GM23338 (cell line): ENCODE measurements at regions not wholly inside any gene's neighbourhood (a gene's known extent, or its start where the extent isn't known, plus 50 kb on each side); places are given as distances from the start of the nearest gene placed in this dataset.

Experiments
- ZNF114 ChIP-seq: fragments of 250-450 bp; sonication (Bioruptor Pico); IDR thresholded peaks from 2 replicates; pipeline ENCODE4 v1.5.0; 2020; ENCODE audit warnings: mild to moderate bottlenecking, moderate library complexity
- TF ChIP-seq, protein P1 (sequence below): fragments of 250-450 bp; sonication (Bioruptor Pico); IDR thresholded peaks from 2 replicates; pipeline ENCODE4 v1.5.0; 2020; ENCODE audit warnings: mild to moderate bottlenecking, moderate library complexity
- TF ChIP-seq, protein P2 (sequence below): IDR thresholded peaks from one replicate; pipeline ENCODE4 v1.6.1; 2018; ENCODE audit warnings: antibody characterized with exemption; ENCODE audit not compliant: unreplicated experiment
- TF ChIP-seq, protein P3 (sequence below), 2 experiments: fragments of 200-600 bp in 1 of 2; sonication (generic) in 1 of 2; conservative IDR thresholded peaks; 2 replicates each; pipeline versions ENCODE4 v1.5.1 to v1.6.1; 2016 to 2017; ENCODE audit warnings: antibody characterized with exemption in 2 of 2, low read depth in 2 of 2, mild to moderate bottlenecking in 2 of 2, moderate library complexity in 1 of 2

DNA sequence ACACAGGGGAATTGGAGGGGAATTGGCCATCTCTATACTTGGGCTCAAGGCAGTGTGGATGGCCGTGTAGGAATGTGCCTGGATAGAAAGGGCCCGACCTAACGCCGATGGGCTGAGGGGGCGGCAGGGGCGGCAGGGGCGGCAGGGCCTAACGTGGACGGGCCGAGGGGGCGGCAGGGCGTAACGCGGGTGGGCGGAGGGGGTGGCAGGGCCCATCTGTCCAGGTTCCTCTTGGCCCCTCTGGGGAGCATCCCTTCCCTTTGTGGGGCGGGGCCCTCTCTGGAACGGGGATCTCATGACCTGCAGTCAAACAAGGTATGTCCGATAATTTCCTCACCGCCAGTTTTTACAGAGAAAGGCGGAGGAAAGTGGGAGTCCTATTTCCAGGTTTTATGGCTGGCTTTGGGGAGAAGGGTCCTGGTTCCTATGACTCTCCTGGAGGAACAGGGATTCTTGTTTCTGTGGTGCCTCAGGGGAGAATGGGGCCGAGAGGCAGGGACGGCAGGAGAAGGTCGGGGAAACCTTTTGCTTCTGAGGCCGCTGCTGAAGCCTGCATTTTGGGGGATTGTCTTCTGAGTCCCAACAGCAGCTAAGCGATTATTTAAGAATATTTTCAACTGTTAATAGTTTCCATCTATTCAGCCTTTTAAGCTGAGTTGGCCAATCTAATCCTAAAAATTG, 100.8 kb upstream of the FRMD1 start (continued):
- TF ChIP-seq, protein P1, sequence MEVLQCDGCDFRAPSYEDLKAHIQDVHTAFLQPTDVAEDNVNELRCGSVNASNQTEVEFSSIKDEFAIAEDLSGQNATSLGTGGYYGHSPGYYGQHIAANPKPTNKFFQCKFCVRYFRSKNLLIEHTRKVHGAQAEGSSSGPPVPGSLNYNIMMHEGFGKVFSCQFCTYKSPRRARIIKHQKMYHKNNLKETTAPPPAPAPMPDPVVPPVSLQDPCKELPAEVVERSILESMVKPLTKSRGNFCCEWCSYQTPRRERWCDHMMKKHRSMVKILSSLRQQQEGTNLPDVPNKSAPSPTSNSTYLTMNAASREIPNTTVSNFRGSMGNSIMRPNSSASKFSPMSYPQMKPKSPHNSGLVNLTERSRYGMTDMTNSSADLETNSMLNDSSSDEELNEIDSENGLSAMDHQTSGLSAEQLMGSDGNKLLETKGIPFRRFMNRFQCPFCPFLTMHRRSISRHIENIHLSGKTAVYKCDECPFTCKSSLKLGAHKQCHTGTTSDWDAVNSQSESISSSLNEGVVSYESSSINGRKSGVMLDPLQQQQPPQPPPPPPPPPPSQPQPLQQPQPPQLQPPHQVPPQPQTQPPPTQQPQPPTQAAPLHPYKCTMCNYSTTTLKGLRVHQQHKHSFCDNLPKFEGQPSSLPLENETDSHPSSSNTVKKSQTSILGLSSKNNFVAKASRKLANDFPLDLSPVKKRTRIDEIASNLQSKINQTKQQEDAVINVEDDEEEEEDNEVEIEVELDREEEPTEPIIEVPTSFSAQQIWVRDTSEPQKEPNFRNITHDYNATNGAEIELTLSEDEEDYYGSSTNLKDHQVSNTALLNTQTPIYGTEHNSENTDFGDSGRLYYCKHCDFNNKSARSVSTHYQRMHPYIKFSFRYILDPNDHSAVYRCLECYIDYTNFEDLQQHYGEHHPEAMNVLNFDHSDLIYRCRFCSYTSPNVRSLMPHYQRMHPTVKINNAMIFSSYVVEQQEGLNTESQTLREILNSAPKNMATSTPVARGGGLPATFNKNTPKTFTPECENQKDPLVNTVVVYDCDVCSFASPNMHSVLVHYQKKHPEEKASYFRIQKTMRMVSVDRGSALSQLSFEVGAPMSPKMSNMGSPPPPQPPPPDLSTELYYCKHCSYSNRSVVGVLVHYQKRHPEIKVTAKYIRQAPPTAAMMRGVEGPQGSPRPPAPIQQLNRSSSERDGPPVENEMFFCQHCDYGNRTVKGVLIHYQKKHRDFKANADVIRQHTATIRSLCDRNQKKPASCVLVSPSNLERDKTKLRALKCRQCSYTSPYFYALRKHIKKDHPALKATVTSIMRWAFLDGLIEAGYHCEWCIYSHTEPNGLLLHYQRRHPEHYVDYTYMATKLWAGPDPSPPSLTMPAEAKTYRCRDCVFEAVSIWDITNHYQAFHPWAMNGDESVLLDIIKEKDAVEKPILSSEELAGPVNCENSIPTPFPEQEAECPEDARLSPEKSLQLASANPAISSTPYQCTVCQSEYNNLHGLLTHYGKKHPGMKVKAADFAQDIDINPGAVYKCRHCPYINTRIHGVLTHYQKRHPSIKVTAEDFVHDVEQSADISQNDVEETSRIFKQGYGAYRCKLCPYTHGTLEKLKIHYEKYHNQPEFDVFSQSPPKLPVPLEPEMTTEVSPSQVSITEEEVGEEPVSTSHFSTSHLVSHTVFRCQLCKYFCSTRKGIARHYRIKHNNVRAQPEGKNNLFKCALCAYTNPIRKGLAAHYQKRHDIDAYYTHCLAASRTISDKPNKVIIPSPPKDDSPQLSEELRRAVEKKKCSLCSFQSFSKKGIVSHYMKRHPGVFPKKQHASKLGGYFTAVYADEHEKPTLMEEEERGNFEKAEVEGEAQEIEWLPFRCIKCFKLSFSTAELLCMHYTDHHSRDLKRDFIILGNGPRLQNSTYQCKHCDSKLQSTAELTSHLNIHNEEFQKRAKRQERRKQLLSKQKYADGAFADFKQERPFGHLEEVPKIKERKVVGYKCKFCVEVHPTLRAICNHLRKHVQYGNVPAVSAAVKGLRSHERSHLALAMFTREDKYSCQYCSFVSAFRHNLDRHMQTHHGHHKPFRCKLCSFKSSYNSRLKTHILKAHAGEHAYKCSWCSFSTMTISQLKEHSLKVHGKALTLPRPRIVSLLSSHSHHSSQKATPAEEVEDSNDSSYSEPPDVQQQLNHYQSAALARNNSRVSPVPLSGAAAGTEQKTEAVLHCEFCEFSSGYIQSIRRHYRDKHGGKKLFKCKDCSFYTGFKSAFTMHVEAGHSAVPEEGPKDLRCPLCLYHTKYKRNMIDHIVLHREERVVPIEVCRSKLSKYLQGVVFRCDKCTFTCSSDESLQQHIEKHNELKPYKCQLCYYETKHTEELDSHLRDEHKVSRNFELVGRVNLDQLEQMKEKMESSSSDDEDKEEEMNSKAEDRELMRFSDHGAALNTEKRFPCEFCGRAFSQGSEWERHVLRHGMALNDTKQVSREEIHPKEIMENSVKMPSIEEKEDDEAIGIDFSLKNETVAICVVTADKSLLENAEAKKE (CRISPR knock-in tag): no peak
- TF ChIP-seq ZNF114 (CRISPR knock-in tag): no peak
- TF ChIP-seq, protein P2, sequence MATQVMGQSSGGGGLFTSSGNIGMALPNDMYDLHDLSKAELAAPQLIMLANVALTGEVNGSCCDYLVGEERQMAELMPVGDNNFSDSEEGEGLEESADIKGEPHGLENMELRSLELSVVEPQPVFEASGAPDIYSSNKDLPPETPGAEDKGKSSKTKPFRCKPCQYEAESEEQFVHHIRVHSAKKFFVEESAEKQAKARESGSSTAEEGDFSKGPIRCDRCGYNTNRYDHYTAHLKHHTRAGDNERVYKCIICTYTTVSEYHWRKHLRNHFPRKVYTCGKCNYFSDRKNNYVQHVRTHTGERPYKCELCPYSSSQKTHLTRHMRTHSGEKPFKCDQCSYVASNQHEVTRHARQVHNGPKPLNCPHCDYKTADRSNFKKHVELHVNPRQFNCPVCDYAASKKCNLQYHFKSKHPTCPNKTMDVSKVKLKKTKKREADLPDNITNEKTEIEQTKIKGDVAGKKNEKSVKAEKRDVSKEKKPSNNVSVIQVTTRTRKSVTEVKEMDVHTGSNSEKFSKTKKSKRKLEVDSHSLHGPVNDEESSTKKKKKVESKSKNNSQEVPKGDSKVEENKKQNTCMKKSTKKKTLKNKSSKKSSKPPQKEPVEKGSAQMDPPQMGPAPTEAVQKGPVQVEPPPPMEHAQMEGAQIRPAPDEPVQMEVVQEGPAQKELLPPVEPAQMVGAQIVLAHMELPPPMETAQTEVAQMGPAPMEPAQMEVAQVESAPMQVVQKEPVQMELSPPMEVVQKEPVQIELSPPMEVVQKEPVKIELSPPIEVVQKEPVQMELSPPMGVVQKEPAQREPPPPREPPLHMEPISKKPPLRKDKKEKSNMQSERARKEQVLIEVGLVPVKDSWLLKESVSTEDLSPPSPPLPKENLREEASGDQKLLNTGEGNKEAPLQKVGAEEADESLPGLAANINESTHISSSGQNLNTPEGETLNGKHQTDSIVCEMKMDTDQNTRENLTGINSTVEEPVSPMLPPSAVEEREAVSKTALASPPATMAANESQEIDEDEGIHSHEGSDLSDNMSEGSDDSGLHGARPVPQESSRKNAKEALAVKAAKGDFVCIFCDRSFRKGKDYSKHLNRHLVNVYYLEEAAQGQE: no peak
- TF ChIP-seq, protein P3, sequence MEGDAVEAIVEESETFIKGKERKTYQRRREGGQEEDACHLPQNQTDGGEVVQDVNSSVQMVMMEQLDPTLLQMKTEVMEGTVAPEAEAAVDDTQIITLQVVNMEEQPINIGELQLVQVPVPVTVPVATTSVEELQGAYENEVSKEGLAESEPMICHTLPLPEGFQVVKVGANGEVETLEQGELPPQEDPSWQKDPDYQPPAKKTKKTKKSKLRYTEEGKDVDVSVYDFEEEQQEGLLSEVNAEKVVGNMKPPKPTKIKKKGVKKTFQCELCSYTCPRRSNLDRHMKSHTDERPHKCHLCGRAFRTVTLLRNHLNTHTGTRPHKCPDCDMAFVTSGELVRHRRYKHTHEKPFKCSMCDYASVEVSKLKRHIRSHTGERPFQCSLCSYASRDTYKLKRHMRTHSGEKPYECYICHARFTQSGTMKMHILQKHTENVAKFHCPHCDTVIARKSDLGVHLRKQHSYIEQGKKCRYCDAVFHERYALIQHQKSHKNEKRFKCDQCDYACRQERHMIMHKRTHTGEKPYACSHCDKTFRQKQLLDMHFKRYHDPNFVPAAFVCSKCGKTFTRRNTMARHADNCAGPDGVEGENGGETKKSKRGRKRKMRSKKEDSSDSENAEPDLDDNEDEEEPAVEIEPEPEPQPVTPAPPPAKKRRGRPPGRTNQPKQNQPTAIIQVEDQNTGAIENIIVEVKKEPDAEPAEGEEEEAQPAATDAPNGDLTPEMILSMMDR (conservative IDR thresholded peaks at IDR 0.05; ENCODE audit: low read depth in 2 of 2): no peak
